SK-N-SH (cell line): ENCODE measurements at regions not wholly inside any gene's neighbourhood (a gene's known extent, or its start where the extent isn't known, plus 50 kb on each side); places are given as distances from the start of the nearest gene placed in this dataset.

ENCODE experiments used
- CTCF ChIA-PET: fragments of 300-600, 350-600 bp; formaldehyde crosslinking; extraction: SDS; loops from one replicate; lab custom pipeline; 2021; lab: Yijun Ruan, JAX
- POLR2A ChIA-PET: fragments of 350-600 bp; sonication (Branson Sonifier 250); formaldehyde crosslinking; extraction: SDS; loops from one replicate; lab custom pipeline; 2020; ENCODE audit warnings: antibody characterized with exemption, inconsistent platforms; lab: Yijun Ruan, JAX
- DNase-seq: peaks from one replicate; pipeline ENCODE4 v3.0.0; 2012
- H2AFZ ChIP-seq: fragments of 200-600 bp; sonication (generic); 2 replicates; pipeline ENCODE4 v1.8.1; 2016; ENCODE audit warnings: antibody characterized with exemption, mild to moderate bottlenecking, low read depth
- H3F3A ChIP-seq: fragments of 200-600 bp; sonication (generic); replicated peaks from 2 replicates; pipeline ENCODE3; 2016; ENCODE audit warnings: antibody characterized with exemption, mild to moderate bottlenecking; ENCODE audit not compliant: insufficient read depth
- H3K27ac ChIP-seq, 2 experiments: fragments of 200-500 bp in 1 of 2; fragments of 200-600 bp in 1 of 2; sonication (Bioruptor generic) in 1 of 2; sonication (generic), shearing (Covaris generic) in 1 of 2; 2 replicates each; pipeline versions ENCODE4 v1.5.1 to v1.6.1; 2014 to 2016; ENCODE audit warnings: low read depth in 2 of 2, inconsistent platforms in 1 of 2, low read length in 1 of 2, mild to moderate bottlenecking in 1 of 2, mixed read lengths in 1 of 2
- H3K27me3 ChIP-seq: fragments of 200-600 bp; sonication (generic), shearing (Covaris generic); 2 replicates; pipeline ENCODE4 v1.6.1; 2016; ENCODE audit warnings: mixed run types; ENCODE audit not compliant: insufficient read depth
- H3K36me3 ChIP-seq, 2 experiments: fragments of 200-500 bp in 1 of 2; fragments of 200-600 bp in 1 of 2; sonication (Bioruptor generic) in 1 of 2; sonication (generic) in 1 of 2; replicated peaks in 1 of 2; 2 replicates each; pipeline versions ENCODE3 to v1.5.1; 2014 to 2016; ENCODE audit warnings: low read length in 1 of 2, mild to moderate bottlenecking in 1 of 2; ENCODE audit not compliant: insufficient read depth in 2 of 2, control insufficient read depth in 1 of 2
- H3K4me1 ChIP-seq, 2 experiments: fragments of 200-500 bp in 1 of 2; fragments of 200-600 bp in 1 of 2; sonication (Bioruptor generic) in 1 of 2; sonication (generic), shearing (Covaris generic) in 1 of 2; 2 replicates each; pipeline versions ENCODE4 v1.5.1 to v1.6.1; 2014 to 2016; ENCODE audit warnings: low read depth in 1 of 2, low read length in 1 of 2, mixed run types in 1 of 2; ENCODE audit not compliant: insufficient read depth in 2 of 2, control insufficient read depth in 1 of 2
- H3K4me2 ChIP-seq: fragments of 200-600 bp; sonication (generic), shearing (Covaris generic); 2 replicates; pipeline ENCODE4 v1.6.1; 2017; ENCODE audit warnings: mixed run types
- H3K4me3 ChIP-seq, 2 experiments: fragments of 200-500 bp in 1 of 2; fragments of 200-600 bp in 1 of 2; sonication (Bioruptor generic) in 1 of 2; sonication (generic), shearing (Covaris generic) in 1 of 2; 2 replicates each; pipeline versions ENCODE4 v1.5.1 to v1.8.1; 2014 to 2016; ENCODE audit warnings: low read depth in 2 of 2, inconsistent platforms in 1 of 2, low read length in 1 of 2, mild to moderate bottlenecking in 1 of 2, mixed read lengths in 1 of 2, moderate library complexity in 1 of 2
- H3K79me2 ChIP-seq: fragments of 200-600 bp; sonication (generic); 2 replicates; pipeline ENCODE4 v1.8.1; 2017; ENCODE audit warnings: mild to moderate bottlenecking; ENCODE audit not compliant: insufficient read depth
- H3K9ac ChIP-seq: fragments of 200-600 bp; sonication (generic); 2 replicates; pipeline ENCODE4 v1.6.1; 2017; ENCODE audit warnings: mixed run types
- H3K9me2 ChIP-seq: fragments of 200-600 bp; sonication (generic); 2 replicates; pipeline ENCODE4 v1.6.1; 2017; ENCODE audit warnings: mixed run types
- H3K9me3 ChIP-seq: fragments of 200-600 bp; sonication (generic); 2 replicates; pipeline ENCODE4 v1.6.1; 2017; ENCODE audit warnings: mixed run types, mild to moderate bottlenecking, moderate library complexity
- H4K20me1 ChIP-seq: fragments of 200-600 bp; sonication (generic); 2 replicates; pipeline ENCODE4 v1.6.1; 2017; ENCODE audit warnings: mild to moderate bottlenecking, mixed run types; ENCODE audit not compliant: insufficient read depth
- CTCF ChIP-seq: fragments of 200-600 bp; sonication (generic); IDR thresholded peaks from 2 replicates; pipeline ENCODE4 v1.6.1; 2017; ENCODE audit warnings: antibody characterized with exemption, mild to moderate bottlenecking, moderate library complexity
- ELF1 ChIP-seq: IDR thresholded peaks from 2 replicates; pipeline ENCODE4 v1.4.0; 2012
- FOSL2 ChIP-seq: IDR thresholded peaks from 2 replicates; pipeline ENCODE4 v1.4.0; 2012; ENCODE audit warnings: low read depth, mild to moderate bottlenecking, moderate library complexity, borderline replicate concordance
- FOXJ3 ChIP-seq: sonication (generic); formaldehyde crosslinking; IDR thresholded peaks from 2 replicates; pipeline ENCODE4 v1.5.1; 2020; ENCODE audit warnings: mild to moderate bottlenecking, missing genetic modification reagents
- GABPA ChIP-seq: IDR thresholded peaks from 2 replicates; pipeline ENCODE4 v1.4.0; 2012; ENCODE audit warnings: low read depth, mild to moderate bottlenecking
- GATA2 ChIP-seq: sonication (generic); formaldehyde crosslinking; IDR thresholded peaks from 2 replicates; pipeline ENCODE4 v1.5.0; 2020; ENCODE audit warnings: mild to moderate bottlenecking, missing genetic modification reagents
- JUND ChIP-seq: IDR thresholded peaks from 2 replicates; pipeline ENCODE4 v1.4.0; 2012
- MAX ChIP-seq: IDR thresholded peaks from 2 replicates; pipeline ENCODE4 v1.4.0; 2012; ENCODE audit warnings: low read depth
- MEF2A ChIP-seq: IDR thresholded peaks from 2 replicates; pipeline ENCODE4 v1.4.0; 2012; ENCODE audit warnings: low read depth, borderline replicate concordance
- MXI1 ChIP-seq: IDR thresholded peaks from 2 replicates; pipeline ENCODE4 v1.6.1; 2012; ENCODE audit warnings: mild to moderate bottlenecking, low read depth, low read length, improper control_type of control experiment
- NFIC ChIP-seq: IDR thresholded peaks from 2 replicates; pipeline ENCODE4 v1.4.0; 2012; ENCODE audit warnings: borderline replicate concordance
- PBX3 ChIP-seq: IDR thresholded peaks from 2 replicates; pipeline ENCODE4; 2012
- RAD21 ChIP-seq: IDR thresholded peaks from 2 replicates; pipeline ENCODE4 v1.6.1; 2012; ENCODE audit warnings: mild to moderate bottlenecking, low read length
- RCOR1 ChIP-seq: fragments of 150-350 bp; IDR thresholded peaks from 2 replicates; pipeline ENCODE4 v1.6.1; 2017; ENCODE audit warnings: antibody characterized with exemption, low read length
- REST ChIP-seq: IDR thresholded peaks from 2 replicates; pipeline ENCODE4 v1.6.1; 2012; ENCODE audit warnings: mild to moderate bottlenecking, low read depth, low read length, moderate library complexity
- RFX5 ChIP-seq: IDR thresholded peaks from 2 replicates; pipeline ENCODE4 v1.6.1; 2012; ENCODE audit warnings: mild to moderate bottlenecking, improper control_type of control experiment, low read length
- RXRA ChIP-seq: IDR thresholded peaks from 2 replicates; pipeline ENCODE4 v1.4.0; 2012; ENCODE audit warnings: low read depth, mild to moderate bottlenecking, borderline replicate concordance
- SMC3 ChIP-seq: IDR thresholded peaks from 2 replicates; pipeline ENCODE4 v1.6.1; 2012; ENCODE audit warnings: low read depth, low read length, improper control_type of control experiment
- TCF12 ChIP-seq: IDR thresholded peaks from 2 replicates; pipeline ENCODE4 v1.4.0; 2012
- WGBS: methylation state at CpG from one replicate; pipeline ENCODE4 v1.1.6; 2017; ENCODE audit warnings: low lambda C conversion rate; 5-methylcytosine and 5-hydroxymethylcytosine counted together

- peak overlapping the region in 1 of 2 experiments; percentile 35; a peak in 1 of 4 replicates for H3K27ac ChIP-seq
- peak overlapping the region; percentile 56 for H2AFZ ChIP-seq
- H3K4me1 ChIP-seq = peaks cover under 1 to 10% of the 10 kb centered on the region in 2 experiments; a peak in 2 of 4 replicates
- TF ChIP-seq JUND (0 out of 2 replicates have a peak, but pooled peaks have one; percentile 17), FOSL2 (peak; percentile 33; the same call in 1 of the 2 replicates), RXRA (no peak)
- H3K9me3 ChIP-seq = no peaks in the 10 kb centered on the region
- peaks cover 7% of the 10 kb centered on the region for H3F3A ChIP-seq
- CTCF ChIA-PET = interaction anchor here (1.0 to 12.7 kb wide), 7 partner anchors 92 to 1033 kb away, joined by 3 to 231 read pairs (median 5); no protein-coding TSS in a partner anchor
- H3K9me2 ChIP-seq = no peaks in the 10 kb centered on the region
- DNase-seq = no peak
- H3K27me3 ChIP-seq = no peaks in the 10 kb centered on the region
- peak overlapping the region; percentile 42; the same call in 1 of the 2 replicates for H3K4me2 ChIP-seq
- 28% methylated on average over 5 of the region's 5 CpGs for WGBS
- POLR2A ChIA-PET = no interaction called here
- H3K4me3 ChIP-seq = no peak overlapping the region
- H3K79me2 ChIP-seq = no peaks in the 10 kb centered on the region
- no peaks in the 10 kb centered on the region for H4K20me1 ChIP-seq
- H3K36me3 ChIP-seq = no peaks in the 10 kb centered on the region
- H3K9ac ChIP-seq = no peak overlapping the region
These were observed 69.2 kb upstream of the HNRNPA3 start for GRCh38 chr2:177143444-177143843.

- ChIA-PET POLR2A (no interaction called here), CTCF (interaction anchor here (0.6 to 12.7 kb wide), 36 partner anchors 9 to 1045 kb away, joined by 3 to 231 read pairs (median 9); partner anchors contain the start of gene HOXD9)
- H3K27me3 ChIP-seq = no peaks in the 10 kb centered on the region
- no peaks in the 10 kb centered on the region for H3K9me2 ChIP-seq
- H3K9me3 ChIP-seq = no peaks in the 10 kb centered on the region
- H3F3A ChIP-seq = peaks cover 7% of the 10 kb centered on the region
- H2AFZ ChIP-seq = no peak overlapping the region
- no peaks in the 10 kb centered on the region for H3K36me3 ChIP-seq
- no peaks in the 10 kb centered on the region for H3K79me2 ChIP-seq
- H4K20me1 ChIP-seq = no peaks in the 10 kb centered on the region
- H3K4me3 ChIP-seq = no peak overlapping the region; a peak in 1 of 4 replicates
- H3K9ac ChIP-seq = no peak overlapping the region
- peak; percentile 40 for DNase-seq
- H3K4me1 ChIP-seq = peaks cover 5 to 10% of the 10 kb centered on the region in 2 experiments; a peak in 3 of 4 replicates
- no peak overlapping the region for H3K27ac ChIP-seq
- H3K4me2 ChIP-seq = no peak overlapping the region
- 0 out of 2 replicates have a peak, but pooled peaks have one; percentile 6 for TF ChIP-seq GATA2 (CRISPR knock-in tag)
- no peak for TF ChIP-seq NFIC
- TF ChIP-seq SMC3 = peak; percentile 56
- no peak for TF ChIP-seq RCOR1
- TF ChIP-seq CTCF = peak; percentile 75
- no peak for TF ChIP-seq GABPA
- no peak for TF ChIP-seq MXI1
- no peak for TF ChIP-seq ELF1
- TF ChIP-seq RFX5 = 0 out of 2 replicates have a peak, but pooled peaks have one; percentile 16
- no peak for TF ChIP-seq FOXJ3 (CRISPR knock-in tag)
- no peak for TF ChIP-seq REST
- no peak for TF ChIP-seq MEF2A
- no peak for TF ChIP-seq RXRA
- 0 out of 2 replicates have a peak, but pooled peaks have one; percentile 11 for TF ChIP-seq TCF12
- TF ChIP-seq RAD21 = peak; percentile 90
- no peak for TF ChIP-seq PBX3
- TF ChIP-seq MAX = no peak
- under 1% methylated on average over 2 of the region's 2 CpGs for WGBS
These were observed 65.4 kb upstream of the HNRNPA3 start for GRCh38 chr2:177147093-177147694.
